ENCODE measurements at regions not wholly inside any gene's neighbourhood (a gene's known extent, or its start where the extent isn't known, plus 50 kb on each side); places are given as distances from the start of the nearest gene placed in this dataset.
A peak's percentile ranks its signal among the peaks of the same experiment; 100 is the strongest.

- no peak overlapping the region for H3K27ac ChIP-seq (ENCODE audit: low read depth, low read length)
- no peak overlapping the region for H3K9ac ChIP-seq (ENCODE audit: low read length)
- H3K4me2 ChIP-seq (ENCODE audit: low read length) = no peak overlapping the region
- H4K20me1 ChIP-seq (ENCODE audit: insufficient read depth) = no peaks in the 10 kb centered on the region
- no peak overlapping the region for H2AFZ ChIP-seq (ENCODE audit: low read depth, low read length, poor library complexity, severe bottlenecking)
- DNase-seq (ENCODE audit: low read depth, low spot score) (no peak), ATAC-seq (no peak)
- no peak for TF ChIP-seq ZNF274 (IDR thresholded peaks at IDR 0.05; ENCODE audit: low read depth, low read length)
- TF ChIP-seq CEBPB (IDR thresholded peaks at IDR 0.05; ENCODE audit: low read depth) = no peak
- no peak for TF ChIP-seq EZH2phosphoT487 (IDR thresholded peaks at IDR 0.05; ENCODE audit: borderline replicate concordance)
- no peak for TF ChIP-seq FOSL1 (IDR thresholded peaks at IDR 0.05; ENCODE audit: low read depth)
- TF ChIP-seq, protein P1, sequence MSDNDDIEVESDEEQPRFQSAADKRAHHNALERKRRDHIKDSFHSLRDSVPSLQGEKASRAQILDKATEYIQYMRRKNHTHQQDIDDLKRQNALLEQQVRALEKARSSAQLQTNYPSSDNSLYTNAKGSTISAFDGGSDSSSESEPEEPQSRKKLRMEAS (IDR thresholded peaks at IDR 0.05) = no peak
- TF ChIP-seq ELF1 (IDR thresholded peaks at IDR 0.05; ENCODE audit: borderline replicate concordance, low read depth) = no peak
- no peak for TF ChIP-seq CBX3 (IDR thresholded peaks at IDR 0.05; ENCODE audit: low read depth)
- ChIA-PET RAD21 (ENCODE audit: low non-redundant PET in 1 of 2, low total read pairs in 2 of 2, uncharacterized antibody in 2 of 2, unreplicated experiment in 2 of 2) (no interaction called here), CTCF (no interaction called here), POLR2A (no interaction called here)
- no peaks in the 10 kb centered on the region for H3K9me2 ChIP-seq (ENCODE audit: insufficient read depth)
- H3K27me3 ChIP-seq (ENCODE audit: insufficient read depth, low read length) = no peaks in the 10 kb centered on the region
- no peak overlapping the region for H3K4me3 ChIP-seq (replicated peaks in 1 of 2; ENCODE audit: low read depth in 1 of 2, low read length in 2 of 2)
- intact Hi-C loops (cut with micrococcal nuclease) = no loop called here
- H3K9me3 ChIP-seq (ENCODE audit: control insufficient read depth in 1 of 2, insufficient read depth in 1 of 2, low read depth in 1 of 2, low read length in 2 of 2) = no peaks in the 10 kb centered on the region
- H3K36me3 ChIP-seq (ENCODE audit: control insufficient read depth in 1 of 2, insufficient read depth in 2 of 2, low read length in 2 of 2) = no peaks in the 10 kb centered on the region
- BruUV-seq (replicated peaks) = no TSS peak
- no peaks in the 10 kb centered on the region for H3K79me2 ChIP-seq (ENCODE audit: insufficient read depth, low read length)
- no peaks in the 10 kb centered on the region for H3K4me1 ChIP-seq (ENCODE audit: control insufficient read depth in 1 of 2, insufficient read depth in 2 of 2, low read length in 2 of 2)
Measured at GRCh38 chr13:21799671-21800070, 128.8 kb downstream of the FGF9 start.

- RAD21 ChIA-PET (ENCODE audit: low non-redundant PET in 1 of 2, low total read pairs in 2 of 2, uncharacterized antibody in 2 of 2, unreplicated experiment in 2 of 2) = no interaction called here
Measured at GRCh38 chr13:21800837-21801616, 130.2 kb downstream of the FGF9 start.

More at GRCh38 chr13:21800837-21801616, 130.2 kb downstream of the FGF9 start:
- H3K4me2 ChIP-seq (ENCODE audit: low read length) = no peak overlapping the region
- DNase-seq (ENCODE audit: low read depth, low spot score) = no peak
- no peaks in the 10 kb centered on the region for H3K79me2 ChIP-seq (ENCODE audit: insufficient read depth, low read length)
- H3K27ac ChIP-seq (ENCODE audit: low read depth, low read length) = no peak overlapping the region
- intact Hi-C loops (cut with micrococcal nuclease) = no loop called here
- H3K36me3 ChIP-seq (ENCODE audit: control insufficient read depth in 1 of 2, insufficient read depth in 2 of 2, low read length in 2 of 2) = no peaks in the 10 kb centered on the region
- H3K4me1 ChIP-seq (ENCODE audit: control insufficient read depth in 1 of 2, insufficient read depth in 2 of 2, low read length in 2 of 2) = no peaks in the 10 kb centered on the region
- peak; percentile 40; the same call in 1 of the 2 replicates for TF ChIP-seq SRF (IDR thresholded peaks at IDR 0.05; ENCODE audit: low read depth)
- TF ChIP-seq POLR2A (IDR thresholded peaks at IDR 0.05; ENCODE audit: borderline replicate concordance, extremely low read depth, insufficient read depth, insufficient read length) = no peak
- TF ChIP-seq EZH2phosphoT487 (IDR thresholded peaks at IDR 0.05; ENCODE audit: borderline replicate concordance) = no peak
- no peaks in the 10 kb centered on the region for H4K20me1 ChIP-seq (ENCODE audit: insufficient read depth)
- ATAC-seq = no peak
- H3K4me3 ChIP-seq (replicated peaks in 1 of 2; ENCODE audit: low read depth in 1 of 2, low read length in 2 of 2) = no peak overlapping the region
- CTCF ChIA-PET = no interaction called here
- no peaks in the 10 kb centered on the region for H3K9me2 ChIP-seq (ENCODE audit: insufficient read depth)
- POLR2A ChIA-PET = no interaction called here
- no peaks in the 10 kb centered on the region for H3K27me3 ChIP-seq (ENCODE audit: insufficient read depth, low read length)
- H3K9me3 ChIP-seq (ENCODE audit: control insufficient read depth in 1 of 2, insufficient read depth in 1 of 2, low read depth in 1 of 2, low read length in 2 of 2) = no peaks in the 10 kb centered on the region
- H2AFZ ChIP-seq (ENCODE audit: low read depth, low read length, poor library complexity, severe bottlenecking) = no peak overlapping the region
- H3K9ac ChIP-seq (ENCODE audit: low read length) = no peak overlapping the region
- no TSS peak for BruUV-seq (replicated peaks)

Measured in HCT116 (cell line).